GM23338 (cell line): ENCODE measurements at regions not wholly inside any gene's neighbourhood (a gene's known extent, or its start where the extent isn't known, plus 50 kb on each side); places are given as distances from the start of the nearest gene placed in this dataset.

Experiments
- EZH2 ChIP-seq: fragments of 200-600 bp; sonication (generic); IDR thresholded peaks from one replicate; pipeline ENCODE4 v1.8.0; 2017; ENCODE audit warnings: antibody characterized with exemption, mild to moderate bottlenecking, low read depth; ENCODE audit not compliant: unreplicated experiment
- EZH2phosphoT487 ChIP-seq: fragments of 200-600 bp; sonication (generic); IDR thresholded peaks from one replicate; pipeline ENCODE4 v1.8.1; 2018; ENCODE audit warnings: antibody characterized with exemption; ENCODE audit not compliant: unreplicated experiment
- NANOG ChIP-seq: IDR thresholded peaks from 2 replicates; pipeline ENCODE4 v1.6.1; 2016; ENCODE audit warnings: antibody characterized with exemption, borderline replicate concordance
- REST ChIP-seq: IDR thresholded peaks from one replicate; pipeline ENCODE4 v1.6.1; 2018; ENCODE audit warnings: antibody characterized with exemption; ENCODE audit not compliant: unreplicated experiment
- TF ChIP-seq, protein P1 (sequence below), 2 experiments: fragments of 200-600 bp in 1 of 2; sonication (generic) in 1 of 2; conservative IDR thresholded peaks; 2 replicates each; pipeline versions ENCODE4 v1.5.1 to v1.6.1; 2016 to 2017; ENCODE audit warnings: antibody characterized with exemption in 2 of 2, low read depth in 2 of 2, mild to moderate bottlenecking in 2 of 2, moderate library complexity in 1 of 2

- TF ChIP-seq EZH2 (no peak), REST (no peak), EZH2phosphoT487 (no peak), NANOG (no peak)
- TF ChIP-seq, protein P1, sequence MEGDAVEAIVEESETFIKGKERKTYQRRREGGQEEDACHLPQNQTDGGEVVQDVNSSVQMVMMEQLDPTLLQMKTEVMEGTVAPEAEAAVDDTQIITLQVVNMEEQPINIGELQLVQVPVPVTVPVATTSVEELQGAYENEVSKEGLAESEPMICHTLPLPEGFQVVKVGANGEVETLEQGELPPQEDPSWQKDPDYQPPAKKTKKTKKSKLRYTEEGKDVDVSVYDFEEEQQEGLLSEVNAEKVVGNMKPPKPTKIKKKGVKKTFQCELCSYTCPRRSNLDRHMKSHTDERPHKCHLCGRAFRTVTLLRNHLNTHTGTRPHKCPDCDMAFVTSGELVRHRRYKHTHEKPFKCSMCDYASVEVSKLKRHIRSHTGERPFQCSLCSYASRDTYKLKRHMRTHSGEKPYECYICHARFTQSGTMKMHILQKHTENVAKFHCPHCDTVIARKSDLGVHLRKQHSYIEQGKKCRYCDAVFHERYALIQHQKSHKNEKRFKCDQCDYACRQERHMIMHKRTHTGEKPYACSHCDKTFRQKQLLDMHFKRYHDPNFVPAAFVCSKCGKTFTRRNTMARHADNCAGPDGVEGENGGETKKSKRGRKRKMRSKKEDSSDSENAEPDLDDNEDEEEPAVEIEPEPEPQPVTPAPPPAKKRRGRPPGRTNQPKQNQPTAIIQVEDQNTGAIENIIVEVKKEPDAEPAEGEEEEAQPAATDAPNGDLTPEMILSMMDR (conservative IDR thresholded peaks at IDR 0.05; ENCODE audit: low read depth in 2 of 2): no peak
These were observed 62.4 kb upstream of the ZBED5 start for GRCh38 chr11:10920205-10920604.
